Fibroblast of skin of back (primary cell): ENCODE measurements at regions not wholly inside any gene's neighbourhood (a gene's known extent, or its start where the extent isn't known, plus 50 kb on each side); places are given as distances from the start of the nearest gene placed in this dataset.

Experiments
- DNase-seq: peaks from one replicate; pipeline ENCODE4 v3.0.0-alpha.2; 2013

DNA sequence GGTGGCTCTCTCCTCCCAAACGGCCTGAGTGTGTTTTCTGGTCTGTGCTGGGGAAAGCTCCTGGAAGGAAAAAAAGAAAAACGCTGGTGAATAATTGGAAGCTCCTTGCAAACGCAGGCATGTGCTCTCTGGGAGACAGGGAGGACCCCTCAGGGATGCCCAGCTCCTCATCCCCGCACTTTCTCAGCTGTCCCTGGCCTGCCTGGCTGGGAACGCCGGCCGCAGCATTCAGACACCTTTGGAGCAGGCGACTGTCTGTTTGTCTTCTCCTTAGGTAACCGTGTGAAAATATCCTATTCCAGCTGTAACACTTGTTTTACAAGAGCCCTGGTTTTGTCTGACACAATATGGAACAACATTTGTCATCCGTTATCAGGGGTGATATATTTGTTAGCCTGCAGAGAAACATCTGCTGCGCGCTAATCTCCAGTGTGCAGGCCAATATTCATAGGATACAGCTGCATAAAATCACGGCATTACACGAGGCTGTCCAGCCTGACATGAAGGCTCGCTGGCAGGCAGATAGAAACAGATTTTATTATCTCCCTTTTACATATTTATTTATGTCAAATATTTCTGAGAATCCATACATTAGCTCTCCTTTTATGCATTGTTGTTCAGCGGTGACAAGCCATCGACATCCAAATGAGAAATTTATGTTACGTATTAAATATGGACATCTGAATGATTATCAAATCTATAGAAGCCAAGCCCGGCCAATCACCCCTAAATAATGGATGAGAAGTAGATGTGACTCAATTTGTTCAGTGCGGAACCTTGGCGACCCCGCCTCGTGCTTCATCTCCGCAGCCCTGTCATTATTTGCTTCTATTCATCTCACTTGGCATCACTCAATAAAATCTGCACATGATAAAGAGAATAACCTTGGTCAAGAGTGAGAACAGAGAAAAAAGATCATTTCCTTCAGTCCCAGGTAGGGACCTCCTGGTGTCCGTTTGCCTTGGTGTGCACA is 675.1 kb upstream of the SALL3 start:
- no peak for DNase-seq

DNA sequence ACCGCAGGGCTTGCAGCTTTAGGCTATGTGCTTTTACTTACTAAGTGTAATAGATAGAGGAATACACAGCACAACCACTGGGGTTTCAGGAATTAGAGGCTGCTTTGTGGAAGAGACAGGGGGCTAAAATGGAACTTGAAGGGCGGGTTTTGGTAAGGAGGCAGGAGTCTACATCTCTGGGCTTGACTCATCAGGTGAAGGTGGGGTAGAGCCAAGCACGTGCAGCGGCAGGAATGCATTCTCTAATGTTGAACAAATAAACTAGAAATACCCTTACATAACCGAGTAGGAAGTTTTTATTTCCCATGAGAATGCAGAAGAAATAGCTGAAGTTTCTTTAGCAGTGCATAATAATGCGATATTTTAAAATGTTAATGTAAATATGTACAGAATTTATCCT is 673.8 kb upstream of the SALL3 start:
- no peak for DNase-seq

DNA sequence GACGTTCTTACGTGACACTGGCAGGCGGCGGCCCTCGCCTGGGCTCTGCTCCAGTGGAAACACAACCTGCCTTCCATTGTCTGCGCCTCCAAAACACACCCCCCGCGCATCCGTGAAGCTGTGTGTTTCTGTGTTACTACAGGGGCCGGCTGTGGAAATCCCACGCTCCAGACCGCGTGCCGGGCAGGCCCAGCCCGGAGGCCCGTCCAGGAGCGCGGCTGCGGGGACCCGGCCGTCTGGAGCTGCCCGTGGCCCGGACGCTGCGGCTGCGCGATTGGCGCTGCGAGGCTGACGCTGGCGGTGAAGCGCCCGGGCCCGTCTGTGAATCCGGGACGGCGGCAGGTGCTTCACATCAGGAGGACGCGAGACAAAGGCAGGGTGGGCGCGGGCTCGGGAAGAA is 670.3 kb upstream of the SALL3 start:
- no peak for DNase-seq

DNA sequence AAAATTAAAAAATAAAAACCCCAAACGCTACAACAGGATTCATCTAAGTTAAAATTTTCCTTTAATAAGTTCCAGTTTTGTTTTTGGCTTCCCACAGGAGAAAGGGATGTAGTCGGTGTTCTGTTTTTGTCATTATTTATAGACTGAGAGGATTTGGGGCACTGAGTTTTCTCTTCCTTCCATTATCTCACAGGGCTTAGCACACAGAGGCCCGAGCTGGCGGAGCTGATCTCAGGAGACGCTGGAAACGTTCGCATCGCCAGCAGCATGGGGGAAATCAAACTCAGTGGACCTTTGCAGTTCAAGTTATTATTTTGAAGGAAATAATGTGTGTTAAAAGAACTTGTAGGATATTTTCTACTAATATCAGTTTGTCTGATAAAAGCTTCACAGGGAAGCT is 669.7 kb upstream of the SALL3 start:
- no peak for DNase-seq

DNA sequence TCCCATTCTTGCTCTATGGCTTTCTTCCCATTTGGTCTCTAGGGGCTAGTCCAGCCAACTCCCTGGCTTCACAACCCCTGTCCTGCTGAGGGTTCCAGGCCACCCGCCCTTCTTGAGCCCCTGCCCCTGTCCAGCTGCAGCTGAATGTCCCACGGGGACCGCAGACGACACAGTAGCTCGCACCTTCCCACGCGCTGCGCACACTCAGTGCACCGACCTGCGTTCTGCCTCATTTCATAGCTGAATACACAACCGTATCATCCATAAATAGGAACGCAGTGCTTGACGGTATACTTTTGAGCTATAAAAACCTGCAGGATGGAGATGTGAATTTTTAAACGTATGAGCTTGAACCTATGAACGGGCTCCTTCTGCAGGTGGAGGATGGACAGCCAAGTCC is 660.4 kb upstream of the SALL3 start:
- no peak for DNase-seq

DNA sequence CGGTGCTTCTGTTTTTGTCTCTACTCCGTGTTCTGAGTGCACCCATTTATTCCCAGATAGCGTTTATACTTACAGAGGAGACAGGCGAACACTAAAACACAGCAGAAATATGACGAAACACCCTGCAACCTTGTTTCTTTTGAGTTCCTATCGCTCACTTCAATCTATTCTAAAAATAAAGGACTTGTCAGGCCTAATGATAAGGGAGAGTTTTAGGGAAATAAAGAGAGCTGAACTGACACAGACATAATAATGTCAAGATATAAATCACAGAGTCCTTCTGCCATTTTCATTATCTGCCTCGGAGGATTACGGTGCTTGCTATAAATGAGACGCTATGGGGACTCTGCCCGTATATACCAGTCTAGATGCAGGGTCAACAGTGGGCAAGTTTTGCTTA is 659.7 kb upstream of the SALL3 start:
- no peak for DNase-seq

DNA sequence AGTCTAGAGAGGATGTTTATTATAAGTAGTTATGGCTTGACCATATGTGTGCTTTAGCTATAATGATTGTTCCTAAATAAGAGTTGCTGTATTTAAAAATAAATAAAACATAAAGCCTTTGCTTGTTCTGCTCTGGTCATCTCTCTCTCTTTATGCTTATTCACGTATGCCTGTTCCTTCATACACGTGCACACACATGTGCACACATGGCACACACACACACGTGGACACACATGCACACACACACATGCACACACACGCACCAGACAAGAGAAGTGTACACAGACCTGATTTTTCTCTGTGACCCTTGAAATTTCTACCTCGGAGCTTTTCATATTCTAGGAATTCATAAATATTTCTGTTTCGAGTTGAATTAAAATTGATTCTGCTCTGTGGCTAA is 658.2 kb upstream of the SALL3 start:
- no peak for DNase-seq

DNA sequence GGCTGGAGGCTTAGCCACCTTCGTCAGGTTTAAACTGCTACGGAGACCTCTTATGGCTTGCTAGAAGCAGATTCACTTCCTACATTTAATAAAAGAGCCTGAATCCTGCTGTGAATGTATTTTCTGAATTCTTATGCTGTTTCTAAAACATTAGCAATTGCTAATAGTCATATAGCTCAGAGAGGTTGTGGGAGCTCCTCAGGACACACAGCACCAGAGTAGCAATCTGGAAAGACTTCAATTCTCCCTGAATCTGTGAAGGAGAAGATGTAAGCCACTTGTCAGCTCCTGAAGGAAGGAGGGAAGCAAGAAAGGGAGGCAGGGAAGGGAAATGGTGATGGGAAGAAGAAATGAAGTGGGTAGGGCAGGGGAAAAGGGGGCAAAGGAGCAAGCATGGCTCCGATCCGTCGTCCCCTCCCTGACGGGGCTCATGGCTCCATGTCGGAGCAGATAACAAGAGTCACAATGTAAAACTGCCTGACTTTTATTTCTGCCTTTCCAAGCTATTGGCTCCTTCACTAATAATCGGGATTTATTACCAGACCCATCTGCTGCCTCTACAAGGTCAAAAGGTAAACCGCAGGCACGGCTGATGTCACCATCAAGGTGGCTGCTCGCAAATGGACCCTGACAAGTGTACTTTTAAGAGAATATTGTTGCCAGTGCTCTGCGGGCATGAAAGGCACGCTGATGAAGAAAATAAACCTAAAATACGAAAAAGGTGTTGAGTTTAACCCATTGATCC is 656.0 kb upstream of the SALL3 start:
- no peak for DNase-seq

DNA sequence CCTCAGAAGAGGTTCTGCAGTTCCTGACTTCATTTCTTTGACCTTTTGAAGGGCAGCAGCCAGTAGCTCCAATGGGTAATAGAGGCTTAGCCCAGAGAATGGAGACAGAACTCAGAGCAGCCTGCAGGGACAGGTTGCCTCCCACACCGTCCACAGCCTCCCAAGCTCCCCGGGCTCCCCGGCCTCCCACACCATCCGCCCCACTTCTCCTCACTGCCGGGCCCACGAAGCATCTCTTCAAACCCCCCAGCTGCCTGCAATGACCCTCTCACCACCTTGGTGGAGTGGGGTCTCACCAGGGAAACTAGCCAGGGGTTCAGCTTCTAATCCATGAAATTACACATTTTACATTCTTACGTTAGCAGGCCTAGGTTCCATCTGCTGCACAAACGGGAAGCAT is 652.0 kb upstream of the SALL3 start:
- no peak for DNase-seq

DNA sequence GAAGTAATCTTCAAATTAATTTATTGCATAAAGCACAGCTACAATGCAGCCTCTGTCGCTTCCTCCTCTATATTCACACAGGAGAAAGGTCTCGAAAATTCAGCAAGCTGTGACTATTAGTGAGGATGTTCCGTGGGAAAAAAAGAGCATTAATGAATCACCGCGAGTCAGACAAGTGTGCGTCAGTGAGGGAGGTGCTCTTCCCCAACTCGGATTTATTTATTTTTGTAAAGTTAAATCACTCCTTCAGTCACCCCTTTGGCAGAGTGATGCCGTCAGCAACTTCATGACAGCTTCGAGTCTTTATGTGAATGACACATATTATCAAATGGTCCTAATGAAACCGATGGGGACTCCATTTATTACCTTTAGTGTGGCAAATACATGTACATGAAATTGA is 648.9 kb upstream of the SALL3 start:
- DNase-seq = peak; percentile 4

DNA sequence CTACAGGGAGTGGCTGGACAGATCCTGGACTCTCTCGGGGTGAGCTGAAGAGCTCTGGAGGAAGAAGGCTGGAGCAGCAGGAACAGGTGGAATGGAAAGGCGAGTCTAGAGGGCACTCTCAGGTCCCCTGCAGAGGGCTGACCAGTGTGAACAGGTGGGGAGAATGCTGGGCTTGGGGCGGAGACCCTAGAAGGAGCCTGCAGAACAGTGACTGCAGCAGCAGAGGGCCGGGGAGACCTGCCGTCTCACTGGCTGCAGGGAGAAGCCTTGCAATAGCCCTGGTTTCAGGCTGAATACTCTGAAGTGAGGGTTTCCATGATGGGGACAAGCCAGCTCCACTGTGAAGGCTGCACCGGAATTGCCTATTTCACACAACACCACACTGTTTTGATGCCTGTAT is 626.7 kb upstream of the SALL3 start:
- DNase-seq = no peak

DNA sequence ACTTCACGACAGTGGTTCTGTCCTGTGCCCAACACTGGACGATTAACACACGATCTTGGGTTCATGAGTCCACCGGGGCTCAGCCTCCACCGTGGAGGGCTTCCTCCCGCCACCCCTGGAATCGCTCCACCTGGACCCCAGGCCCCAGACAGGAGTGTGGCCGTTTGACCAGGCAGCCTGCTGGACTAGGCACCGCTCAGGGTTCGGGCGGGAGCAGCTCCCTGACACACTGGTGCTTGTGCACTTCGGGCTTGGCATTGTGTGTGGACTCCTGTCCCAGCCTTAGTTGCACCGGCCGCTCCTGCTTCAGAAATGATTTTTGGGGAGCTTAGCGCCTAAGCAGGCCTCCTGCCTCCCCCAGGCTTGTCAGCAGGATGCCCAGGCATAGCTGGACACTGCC is 617.4 kb upstream of the SALL3 start:
- no peak for DNase-seq

DNA sequence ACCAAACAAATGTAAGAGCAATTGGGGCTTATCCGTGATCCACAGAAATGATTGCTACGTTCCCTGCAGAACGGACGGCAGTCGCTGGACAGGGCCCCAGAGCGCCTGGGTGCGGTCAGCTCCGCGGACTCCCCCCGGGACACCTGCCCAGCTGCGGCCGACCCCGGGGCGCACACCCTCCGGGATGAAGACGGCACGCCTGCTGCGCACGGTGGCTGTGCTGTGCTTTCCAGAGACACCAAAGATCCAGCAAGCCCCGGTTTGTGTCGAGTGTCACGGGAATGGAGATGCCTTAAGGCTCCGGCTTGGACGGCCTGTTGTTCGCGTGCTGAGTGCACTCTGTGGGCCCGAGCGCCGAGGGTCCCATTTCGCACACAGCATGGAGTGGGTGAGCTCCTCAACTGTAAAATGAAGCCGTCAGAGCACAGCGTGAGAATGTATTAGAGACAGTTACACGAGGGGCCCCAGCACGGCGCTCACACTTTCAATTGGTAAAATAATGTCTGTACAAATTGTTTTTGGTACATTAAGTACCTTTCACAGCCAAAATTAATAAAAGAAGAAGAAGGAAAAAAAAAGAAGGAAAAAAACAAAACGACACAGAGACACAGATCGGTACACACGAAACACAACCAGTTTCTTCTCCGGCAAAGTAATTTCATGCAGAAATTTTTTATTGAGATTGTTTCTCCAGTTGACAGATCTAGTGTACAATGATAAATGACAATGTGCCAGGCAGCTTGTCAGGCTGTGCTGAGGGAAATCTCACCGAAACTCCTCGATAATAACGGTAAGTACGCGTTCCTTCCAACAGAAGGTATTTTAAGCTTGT is 615.8 kb upstream of the SALL3 start:
- DNase-seq = no peak

DNA sequence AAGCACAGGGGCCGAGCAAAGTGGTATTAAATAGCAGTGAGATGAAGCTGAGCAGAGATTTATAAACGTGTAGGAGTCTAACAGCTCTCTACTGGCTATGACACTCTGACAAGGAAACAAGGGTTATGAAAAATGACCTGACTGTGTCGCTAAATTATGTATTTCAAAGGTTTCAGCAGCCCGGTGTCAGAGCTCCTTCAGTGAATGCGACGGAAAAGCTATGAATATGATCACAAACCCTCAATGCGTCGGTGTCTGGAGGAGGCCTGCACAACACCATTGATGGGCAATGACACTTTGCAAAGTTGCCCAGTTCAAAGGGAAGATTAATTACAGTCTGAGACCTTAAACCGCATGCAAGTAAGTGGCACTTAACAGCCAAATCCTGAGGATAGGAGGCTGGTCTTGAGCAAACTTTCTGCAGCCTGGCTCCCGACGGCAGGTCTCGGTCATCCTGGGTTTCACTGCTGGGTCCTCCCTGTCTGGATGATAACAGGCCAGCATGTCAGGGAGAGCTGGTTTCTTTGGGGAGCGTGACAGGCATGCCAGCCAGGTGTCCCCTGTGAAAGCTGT is 615.1 kb upstream of the SALL3 start:
- no peak for DNase-seq

DNA sequence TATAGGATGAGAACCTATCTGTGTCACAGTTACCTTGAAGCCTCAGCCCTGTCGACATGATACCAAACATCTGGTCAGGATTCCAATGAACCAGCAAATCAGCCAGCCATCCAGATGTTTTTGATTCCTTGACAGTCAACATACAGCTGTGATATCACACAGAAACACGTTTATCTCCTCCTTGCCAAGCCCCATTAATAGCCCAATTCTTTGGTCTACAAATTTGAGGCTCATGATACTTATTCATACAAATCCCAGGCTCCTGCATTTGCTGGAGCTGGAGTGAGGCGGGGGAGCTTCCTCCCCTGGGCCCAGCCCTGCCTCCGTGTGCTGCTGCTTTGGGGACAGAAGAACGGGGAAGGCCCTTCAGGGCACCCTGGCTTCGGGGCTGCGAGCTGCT is 611.6 kb upstream of the SALL3 start:
- no peak for DNase-seq

DNA sequence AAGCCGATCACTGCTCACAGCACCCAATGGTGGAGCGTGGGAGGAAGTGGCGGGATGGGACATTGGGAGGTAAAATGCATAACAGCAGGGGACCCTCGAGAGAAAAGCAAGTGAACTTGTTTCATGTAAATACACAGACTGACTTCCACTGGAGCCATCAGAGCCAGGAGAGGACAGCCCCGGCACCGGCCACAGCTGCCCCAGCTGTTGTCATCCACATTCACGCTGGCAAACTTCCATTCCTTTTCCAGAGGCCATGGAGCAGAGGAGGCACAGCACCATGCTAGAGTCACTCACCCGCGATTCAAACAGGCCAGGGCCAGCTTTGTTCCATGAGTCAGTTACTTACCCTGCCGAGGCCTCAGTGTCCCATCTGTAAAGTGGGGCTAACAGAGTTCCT is 610.9 kb upstream of the SALL3 start:
- no peak for DNase-seq

DNA sequence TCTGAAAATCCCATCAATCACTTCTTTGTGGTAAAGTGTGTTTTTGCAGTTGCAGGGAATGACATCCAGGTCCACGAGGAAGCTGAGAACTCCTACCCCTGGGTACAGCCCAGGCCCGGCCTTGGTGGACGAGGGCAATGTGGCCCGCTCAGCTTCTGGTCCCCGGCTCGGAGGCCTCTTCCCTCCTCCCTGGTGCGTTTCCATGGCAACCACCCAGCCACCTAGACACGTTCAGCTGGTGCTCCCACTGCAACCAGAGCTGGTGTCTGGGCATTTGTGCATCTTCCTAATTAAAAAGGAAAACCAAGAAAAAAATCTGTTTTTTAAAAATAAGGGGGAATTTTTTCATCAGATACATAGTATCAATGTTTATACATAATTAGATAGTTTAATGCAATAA is 603.6 kb upstream of the SALL3 start:
- DNase-seq = no peak

DNA sequence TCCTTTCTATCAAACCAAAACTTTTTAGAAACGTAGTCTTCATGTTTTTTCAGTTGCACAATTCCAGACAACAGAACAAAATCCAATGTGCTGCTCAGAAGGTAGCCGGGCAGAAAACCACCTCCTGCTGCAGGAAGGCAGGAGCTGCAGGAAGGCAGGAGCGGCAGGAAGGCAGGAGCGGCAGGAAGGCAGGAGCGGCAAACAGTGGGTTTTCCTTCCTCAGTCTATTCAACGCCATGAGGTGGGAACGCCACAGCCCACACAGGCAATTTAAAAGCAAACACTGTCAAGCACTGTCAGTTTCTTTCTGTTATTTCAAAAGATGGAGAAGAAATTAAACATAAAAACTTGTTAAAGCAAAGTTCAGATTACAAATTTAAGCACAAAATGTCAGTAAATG is 601.2 kb upstream of the SALL3 start:
- no peak for DNase-seq

DNA sequence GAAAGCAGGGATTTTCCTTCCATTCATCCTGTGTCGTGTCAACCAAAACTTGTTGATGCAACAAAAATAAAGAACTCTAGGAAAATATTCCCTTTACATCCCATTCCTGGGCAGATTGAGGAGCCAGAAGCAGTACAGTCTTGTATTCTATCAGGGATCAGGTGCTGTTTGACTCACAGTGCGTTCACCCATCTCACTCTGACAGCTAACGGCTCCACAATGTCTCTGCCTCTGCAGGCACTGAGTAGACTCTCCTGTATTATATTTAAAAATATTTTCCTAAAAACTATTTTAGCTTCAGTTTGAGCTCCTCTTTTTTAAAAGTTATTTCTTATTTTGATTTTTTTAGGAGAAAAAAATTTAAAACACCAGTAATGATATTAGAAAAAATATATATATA is 600.6 kb upstream of the SALL3 start:
- DNase-seq = no peak

DNA sequence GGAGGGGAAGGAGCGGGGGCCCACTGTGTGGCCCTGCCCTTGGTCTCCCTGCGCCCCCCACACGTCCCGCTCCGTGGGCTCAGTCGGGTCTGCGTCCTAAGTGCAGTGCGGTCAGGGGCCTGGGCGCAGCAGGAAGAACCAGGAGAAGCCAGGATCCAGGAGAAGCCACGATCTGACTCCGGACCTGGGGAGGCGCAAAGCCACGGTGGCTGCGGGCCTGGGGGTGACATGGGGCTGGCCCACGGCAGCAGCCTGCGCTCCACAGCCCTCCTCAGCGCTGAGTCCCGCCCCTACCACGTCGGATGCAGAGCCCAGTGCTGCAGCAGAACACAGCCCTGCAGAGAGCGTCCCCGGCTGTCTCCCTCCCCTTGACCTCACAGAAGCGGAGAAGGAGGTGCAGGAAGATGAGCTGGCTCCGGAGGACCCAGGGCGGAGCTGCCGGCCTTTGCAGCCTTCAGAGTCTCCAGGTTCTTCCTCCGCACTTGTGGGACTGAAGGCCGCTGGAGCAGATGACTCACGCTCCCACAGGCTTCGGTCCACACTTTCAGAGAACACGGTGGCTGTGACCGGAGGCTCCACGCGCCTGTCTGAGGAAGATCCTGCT is 589.2 kb upstream of the SALL3 start:
- no peak for DNase-seq

DNA sequence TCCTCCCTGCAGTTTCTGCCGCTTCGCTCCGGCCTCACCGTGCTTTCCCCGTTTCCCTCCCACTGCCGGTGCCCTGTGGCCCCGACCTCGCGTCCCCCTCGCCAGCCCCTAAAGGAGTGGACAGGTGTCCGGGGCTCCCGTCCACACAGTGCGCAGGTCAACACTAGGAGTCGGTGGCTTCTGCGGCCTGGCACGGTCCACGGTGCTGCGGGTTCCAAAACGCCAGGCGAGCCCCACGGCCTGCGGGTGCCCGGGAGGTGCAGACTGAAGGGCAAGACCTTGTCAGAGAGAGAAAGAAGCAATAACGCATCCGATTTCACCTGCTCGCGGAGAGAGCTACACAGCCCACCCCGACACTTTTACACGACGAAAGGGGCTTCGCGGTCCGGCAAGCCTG is 588.7 kb upstream of the SALL3 start:
- DNase-seq = no peak

DNA sequence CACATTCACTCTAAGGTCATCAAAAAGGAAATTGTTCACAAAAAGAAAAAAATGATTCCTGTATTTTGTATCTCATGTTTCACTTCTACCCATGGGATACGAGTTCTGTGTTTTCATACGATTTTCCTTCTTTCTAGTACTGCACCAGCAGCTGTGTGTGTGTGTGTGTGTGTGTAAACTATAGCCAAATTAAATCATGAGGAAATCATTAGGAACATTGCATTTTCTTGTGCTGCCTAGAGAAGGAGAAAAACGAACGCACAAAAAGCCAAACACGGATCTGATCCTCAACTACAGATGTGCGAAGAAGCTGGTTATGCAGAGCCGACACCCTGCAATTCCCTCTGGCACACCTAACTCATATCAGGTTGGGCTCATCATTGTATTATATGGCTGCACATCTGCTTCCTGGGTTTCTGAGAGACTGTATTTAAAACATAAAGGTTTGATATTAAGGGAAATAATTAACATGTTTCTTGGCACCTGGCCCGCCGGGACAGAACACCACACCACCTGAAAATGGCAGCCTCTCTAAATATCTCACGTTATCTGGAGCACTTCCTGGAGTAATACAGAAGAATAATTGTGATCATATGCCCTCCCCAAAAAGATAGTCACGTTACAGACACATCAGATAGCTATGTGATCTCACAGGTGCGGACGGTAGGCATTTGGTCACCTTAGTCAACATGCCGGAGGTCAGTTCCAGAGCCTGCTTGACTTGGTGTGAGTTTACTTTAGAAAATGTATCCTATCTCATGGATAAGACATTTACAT is 586.3 kb upstream of the SALL3 start:
- DNase-seq = no peak
